GM12872 (cell line): ENCODE measurements at regions not wholly inside any gene's neighbourhood (a gene's known extent, or its start where the extent isn't known, plus 50 kb on each side); places are given as distances from the start of the nearest gene placed in this dataset.

Experiments used
- TF ChIP-seq, protein P1 (sequence below): IDR thresholded peaks from 3 replicates; pipeline ENCODE4 v1.5.1; 2011; ENCODE audit warnings: low read depth, mild to moderate bottlenecking, low read length, moderate library complexity; ENCODE audit not compliant: insufficient read depth

DNA sequence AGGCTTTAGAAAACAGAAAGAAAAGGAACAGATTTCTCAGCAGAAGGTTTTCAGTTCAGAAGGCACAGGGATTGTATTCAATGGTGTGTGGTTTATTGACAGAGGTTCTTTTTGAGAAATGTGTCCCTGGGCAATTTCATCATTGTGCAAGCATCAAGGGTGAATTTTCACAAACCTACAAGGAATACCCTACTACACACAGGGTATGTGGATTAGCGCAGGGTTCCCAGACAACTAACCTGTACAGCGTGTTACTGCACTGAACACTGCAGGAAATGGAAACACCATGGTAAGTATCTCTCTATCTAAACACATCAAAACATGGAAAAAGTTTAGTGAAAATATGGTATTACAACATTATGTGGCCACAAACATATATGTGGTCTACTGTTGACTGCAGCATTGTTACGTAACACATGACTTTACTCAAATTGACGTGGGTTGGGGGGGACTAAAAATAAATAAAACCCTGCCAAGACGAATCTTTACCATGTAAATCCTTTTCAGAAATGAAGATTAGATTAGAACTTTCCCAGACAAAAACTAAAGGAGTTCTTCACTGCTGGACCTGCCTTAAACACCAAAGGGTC, 893.1 kb downstream of the TMEM121 start:
- TF ChIP-seq, protein P1, sequence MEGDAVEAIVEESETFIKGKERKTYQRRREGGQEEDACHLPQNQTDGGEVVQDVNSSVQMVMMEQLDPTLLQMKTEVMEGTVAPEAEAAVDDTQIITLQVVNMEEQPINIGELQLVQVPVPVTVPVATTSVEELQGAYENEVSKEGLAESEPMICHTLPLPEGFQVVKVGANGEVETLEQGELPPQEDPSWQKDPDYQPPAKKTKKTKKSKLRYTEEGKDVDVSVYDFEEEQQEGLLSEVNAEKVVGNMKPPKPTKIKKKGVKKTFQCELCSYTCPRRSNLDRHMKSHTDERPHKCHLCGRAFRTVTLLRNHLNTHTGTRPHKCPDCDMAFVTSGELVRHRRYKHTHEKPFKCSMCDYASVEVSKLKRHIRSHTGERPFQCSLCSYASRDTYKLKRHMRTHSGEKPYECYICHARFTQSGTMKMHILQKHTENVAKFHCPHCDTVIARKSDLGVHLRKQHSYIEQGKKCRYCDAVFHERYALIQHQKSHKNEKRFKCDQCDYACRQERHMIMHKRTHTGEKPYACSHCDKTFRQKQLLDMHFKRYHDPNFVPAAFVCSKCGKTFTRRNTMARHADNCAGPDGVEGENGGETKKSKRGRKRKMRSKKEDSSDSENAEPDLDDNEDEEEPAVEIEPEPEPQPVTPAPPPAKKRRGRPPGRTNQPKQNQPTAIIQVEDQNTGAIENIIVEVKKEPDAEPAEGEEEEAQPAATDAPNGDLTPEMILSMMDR = no peak

DNA sequence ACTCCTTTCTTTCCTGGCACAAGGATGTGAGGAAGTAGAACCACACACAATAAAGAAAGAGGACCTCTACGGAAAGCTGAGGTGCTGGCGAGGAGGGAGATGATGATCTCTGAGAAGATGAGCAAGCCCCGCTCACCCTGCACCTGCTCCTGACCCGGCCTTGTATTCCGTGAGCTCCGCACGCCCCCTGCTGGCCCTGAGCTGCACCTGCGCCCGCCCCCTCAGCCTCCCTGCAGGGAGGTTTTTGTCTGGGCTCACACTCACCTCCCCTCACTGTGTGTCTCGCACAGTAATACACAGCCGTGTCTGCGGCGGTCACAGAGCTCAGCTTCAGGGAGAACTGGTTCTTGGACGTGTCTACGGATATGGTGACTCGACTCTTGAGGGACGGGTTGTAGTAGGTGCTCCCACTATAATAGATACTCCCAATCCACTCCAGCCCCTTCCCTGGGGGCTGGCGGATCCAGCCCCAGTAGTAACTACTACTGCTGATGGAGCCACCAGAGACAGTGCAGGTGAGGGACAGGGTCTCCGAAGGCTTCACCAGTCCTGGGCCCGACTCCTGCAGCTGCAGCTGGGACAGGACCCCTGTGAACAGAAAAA, 895.1 kb downstream of the TMEM121 start:
- TF ChIP-seq, protein P1 = peak; percentile 68

DNA sequence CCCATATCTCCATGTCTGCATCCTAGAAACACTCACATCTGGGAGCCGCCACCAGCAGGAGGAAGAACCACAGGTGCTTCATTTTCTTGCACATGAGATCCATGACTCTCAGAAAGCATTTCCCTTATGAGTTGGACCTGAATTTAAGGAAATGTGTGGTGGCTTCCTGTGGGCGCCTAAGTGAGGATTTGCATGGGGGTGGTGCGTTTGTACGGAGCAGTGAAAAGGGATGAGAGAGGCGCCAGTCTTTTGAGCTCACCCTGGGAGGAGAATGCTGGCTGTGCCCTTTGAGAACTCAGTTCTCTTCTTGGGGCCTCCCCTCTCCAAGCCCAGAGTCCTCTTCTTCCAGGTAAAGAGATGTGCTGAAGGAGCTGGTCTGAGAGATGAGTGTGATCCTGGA, 895.7 kb downstream of the TMEM121 start:
- TF ChIP-seq, protein P1 = no peak

DNA sequence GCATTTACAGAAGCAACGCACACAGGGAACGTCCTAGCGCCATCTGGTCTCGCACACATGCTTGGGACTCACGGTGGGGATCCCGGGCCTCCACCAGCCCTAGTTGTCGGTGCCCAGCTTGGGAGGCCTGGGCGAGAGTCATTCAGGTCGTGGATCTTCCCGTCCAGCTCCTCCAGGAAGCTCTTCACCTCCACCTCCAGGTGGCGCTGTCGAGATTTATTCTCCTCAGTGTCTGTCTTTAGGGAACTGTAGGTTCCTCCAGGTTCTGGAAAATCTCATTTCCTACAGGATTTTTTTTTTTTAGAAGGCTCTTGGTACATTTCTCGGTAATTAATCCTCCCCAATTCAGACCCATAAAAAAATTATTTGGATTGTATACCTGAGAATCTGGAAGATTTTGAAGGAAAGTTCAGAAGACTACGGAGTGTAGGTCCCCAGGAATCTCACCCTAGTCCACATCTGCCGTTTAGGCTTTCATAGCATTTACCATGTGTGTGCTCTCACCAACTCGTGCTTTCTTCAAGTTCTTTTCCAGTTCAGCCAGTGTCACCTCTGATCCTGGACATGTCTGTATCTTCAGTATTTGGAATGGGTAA, 910.0 kb downstream of the TMEM121 start:
- TF ChIP-seq, protein P1 = peak; percentile 63

DNA sequence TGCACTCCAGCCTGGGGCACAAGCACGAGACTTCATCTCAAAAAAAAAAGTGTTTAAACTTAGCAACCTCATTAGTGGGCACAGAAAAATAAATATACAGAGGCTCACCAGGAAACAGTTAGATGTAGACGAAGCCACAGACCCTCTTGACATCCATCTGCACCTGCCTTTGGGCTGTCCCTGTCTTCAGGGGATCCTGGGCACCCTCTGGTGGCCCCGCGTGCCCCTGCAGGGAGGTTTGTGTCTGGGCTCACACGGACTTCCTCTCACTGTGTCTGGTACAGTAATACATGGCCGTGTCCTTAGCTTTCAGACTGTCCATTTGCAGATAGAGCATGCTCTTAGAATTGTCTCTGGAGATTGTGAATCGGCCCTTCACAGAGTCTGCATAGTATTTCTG, 916.5 kb downstream of the TMEM121 start:
- TF ChIP-seq, protein P1 = peak; percentile 58; the same call in 2 of the 3 replicates

DNA sequence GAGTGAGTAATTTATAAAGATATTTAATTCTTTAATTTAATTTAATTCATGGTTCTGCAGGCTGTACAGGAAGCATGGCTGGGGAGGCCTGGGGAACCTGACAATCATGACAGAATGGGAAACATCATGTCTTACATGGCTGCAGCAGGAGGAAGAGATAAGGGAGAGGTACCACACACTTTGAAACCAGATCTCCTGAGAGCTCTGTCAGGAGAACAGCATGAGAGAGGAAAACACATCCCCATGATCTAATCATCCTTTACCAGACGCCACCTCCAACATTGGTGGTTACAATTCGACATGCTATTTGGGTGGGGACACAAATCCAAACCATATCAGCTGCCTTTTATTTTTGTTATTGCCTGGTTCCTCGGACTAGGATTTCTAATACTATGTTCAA, 928.6 kb downstream of the TMEM121 start:
- TF ChIP-seq, protein P1 = no peak

DNA sequence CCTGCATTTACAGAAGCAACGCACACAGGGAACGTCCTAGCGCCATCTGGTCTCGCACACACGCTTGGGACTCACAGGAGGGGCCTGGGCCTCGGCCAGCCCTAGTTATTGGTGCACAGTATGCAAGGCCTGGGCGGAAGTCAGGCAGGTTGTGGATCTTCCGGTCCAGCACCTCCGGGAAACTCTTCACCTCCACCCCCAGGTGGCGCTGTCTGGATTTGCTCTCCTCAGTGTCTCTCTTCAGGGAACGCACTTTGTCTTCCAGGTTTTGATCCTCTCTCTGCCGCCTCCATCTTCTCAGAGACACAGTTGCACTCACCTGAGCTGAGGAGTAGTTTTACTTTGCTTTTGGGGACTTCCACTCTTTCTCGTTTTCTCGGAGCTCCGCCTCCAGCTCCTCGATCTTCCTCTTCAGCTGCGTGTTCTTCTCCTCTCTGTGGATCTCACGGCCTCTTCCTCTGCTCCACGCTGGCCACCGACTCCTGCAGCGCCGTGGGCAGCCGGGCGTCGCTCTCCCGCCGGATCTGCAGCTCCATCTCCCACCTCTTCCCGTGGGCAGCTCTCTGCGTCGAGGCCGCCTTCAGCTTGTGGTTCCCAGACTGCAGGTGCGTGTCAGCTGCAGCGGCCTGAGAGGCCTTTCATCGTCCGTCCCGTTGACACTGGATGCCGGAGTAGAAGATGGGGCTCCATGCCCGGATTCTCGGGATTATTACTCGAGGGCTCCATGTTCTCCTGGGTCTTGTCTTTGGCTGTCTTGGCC, 933.8 kb downstream of the TMEM121 start:
- TF ChIP-seq, protein P1 = peak; percentile 66
